GM04503 (cell line): ENCODE measurements at regions not wholly inside any gene's neighbourhood (a gene's known extent, or its start where the extent isn't known, plus 50 kb on each side); places are given as distances from the start of the nearest gene placed in this dataset.

Experiments
- DNase-seq: peaks from one replicate; pipeline ENCODE4 v3.0.0-alpha.2; 2012; ENCODE audit warnings: low read depth

DNA sequence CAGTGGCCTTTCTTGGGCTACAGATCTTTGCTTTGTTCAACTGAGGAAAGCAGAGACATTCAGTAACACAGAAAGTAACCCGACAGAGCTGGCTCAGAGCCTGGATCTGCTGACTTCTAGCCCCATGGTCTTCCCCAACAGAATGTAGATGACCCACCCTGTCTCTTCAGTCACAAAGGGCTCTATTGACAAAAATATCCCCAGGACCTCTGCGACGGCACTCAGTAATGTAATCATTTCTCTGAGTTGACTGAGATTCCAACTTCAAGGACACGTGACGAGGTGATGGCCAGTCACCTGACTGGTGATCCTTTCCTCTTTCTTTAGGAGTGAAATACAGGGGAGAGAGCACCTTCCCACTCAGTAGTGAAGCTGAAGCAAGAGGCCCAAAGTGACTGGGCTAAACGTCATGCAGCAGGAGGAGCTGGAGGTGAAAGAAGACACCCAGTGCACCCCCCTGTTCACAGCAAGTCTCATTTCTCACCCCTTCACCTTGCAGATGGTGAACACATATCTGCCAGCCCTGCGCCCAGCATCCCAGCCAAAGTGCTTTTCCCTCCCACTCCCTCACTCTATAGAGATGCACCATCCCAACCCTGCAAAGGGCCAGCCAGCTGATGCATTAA is 179.2 kb upstream of the EGLN3 start:
- no peak for DNase-seq

DNA sequence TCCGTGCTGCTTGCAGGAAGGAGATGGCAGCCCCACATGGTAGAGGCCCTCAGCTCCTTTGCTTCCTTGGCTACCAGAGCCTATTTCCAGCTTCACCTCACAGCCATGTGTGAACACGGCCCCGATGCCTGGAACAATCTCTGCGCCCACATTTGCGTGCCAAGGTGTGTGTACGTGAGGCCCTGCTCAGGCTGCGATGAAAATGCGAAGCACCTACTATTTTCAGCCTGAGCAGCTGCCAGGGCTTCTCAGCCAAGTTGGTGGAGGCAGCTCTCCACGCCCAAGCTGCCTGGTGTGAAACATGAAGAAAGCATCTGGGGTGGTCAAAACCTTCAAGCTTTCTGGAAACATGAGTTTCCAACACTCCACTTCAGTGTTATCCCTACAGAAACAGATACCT is 177.8 kb upstream of the EGLN3 start:
- DNase-seq, result no peak

DNA sequence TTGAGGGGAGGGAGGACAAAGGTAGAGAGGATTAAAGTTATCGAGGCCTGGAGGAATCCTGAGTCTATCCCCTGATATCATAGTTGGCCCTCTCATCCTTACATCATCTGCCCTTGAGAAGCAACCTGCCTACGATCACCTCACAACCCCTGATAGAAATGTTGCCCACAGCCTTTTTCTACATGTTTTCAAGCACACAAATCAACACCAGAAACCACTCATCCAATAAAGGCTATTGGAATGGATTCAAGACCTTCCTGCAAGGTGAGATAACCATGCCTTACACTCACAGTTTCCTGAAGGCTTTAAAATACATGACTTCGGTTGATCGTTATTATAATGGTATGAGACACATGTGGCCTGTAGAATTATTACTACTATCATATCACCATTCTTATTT is 175.7 kb upstream of the EGLN3 start:
- DNase-seq, result no peak

DNA sequence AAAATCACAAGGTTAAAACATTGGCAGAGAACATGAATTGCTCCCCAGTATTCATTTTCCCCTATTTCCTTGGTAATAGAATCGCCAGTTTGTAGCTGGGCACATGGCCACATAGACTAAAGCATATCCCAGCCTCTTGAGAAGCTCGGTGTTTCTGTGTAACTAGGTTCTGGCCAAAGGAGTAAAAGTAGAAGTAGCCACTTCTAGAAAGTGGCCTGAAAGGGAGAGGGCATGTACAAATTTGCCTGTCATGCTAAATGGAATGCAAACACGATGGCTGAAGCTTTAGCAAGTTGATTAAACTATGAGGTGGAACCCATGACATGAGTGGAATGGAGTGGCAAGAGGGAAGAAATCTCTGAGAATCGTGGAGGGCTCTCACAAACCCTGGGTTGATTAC is 173.7 kb upstream of the EGLN3 start:
- DNase-seq, result no peak

DNA sequence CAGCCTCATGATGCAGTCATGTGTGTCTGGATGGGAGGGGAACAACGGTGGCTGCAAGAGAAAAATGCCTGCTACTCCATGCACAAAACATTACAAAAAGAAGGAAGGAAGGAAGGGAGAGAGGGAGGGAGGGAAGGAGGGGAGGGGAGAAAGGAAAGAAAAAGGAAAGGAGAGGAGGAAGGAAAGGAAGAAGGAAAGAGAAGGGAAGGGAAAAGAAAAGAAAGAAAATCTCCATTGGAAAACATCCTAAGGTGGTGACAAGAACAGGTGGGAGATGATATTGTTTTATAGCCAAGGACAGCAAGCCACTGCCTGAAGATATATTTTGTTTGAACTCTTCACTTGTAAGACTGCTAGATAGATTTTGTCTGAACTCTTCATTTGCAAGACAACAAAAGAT is 171.8 kb upstream of the EGLN3 start:
- no peak for DNase-seq

DNA sequence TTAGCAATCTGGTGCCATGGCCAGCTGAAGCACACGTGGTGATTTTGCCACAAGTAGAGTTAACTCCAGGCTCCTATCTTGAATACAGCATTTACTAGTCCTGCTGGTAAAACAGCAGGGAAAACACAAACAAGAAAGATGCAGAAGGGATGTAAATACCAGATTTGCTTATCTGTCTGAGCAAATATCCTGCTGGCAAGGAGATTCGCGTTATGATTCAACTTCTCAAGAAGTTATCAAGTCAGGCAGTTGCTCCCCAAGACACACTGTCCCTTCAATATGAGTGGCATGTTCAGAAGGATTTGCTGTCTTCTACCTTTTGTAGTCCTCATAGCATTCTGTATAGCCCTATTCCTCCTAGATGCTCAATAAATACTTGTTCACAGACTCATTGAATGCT is 171.2 kb upstream of the EGLN3 start:
- no peak for DNase-seq

DNA sequence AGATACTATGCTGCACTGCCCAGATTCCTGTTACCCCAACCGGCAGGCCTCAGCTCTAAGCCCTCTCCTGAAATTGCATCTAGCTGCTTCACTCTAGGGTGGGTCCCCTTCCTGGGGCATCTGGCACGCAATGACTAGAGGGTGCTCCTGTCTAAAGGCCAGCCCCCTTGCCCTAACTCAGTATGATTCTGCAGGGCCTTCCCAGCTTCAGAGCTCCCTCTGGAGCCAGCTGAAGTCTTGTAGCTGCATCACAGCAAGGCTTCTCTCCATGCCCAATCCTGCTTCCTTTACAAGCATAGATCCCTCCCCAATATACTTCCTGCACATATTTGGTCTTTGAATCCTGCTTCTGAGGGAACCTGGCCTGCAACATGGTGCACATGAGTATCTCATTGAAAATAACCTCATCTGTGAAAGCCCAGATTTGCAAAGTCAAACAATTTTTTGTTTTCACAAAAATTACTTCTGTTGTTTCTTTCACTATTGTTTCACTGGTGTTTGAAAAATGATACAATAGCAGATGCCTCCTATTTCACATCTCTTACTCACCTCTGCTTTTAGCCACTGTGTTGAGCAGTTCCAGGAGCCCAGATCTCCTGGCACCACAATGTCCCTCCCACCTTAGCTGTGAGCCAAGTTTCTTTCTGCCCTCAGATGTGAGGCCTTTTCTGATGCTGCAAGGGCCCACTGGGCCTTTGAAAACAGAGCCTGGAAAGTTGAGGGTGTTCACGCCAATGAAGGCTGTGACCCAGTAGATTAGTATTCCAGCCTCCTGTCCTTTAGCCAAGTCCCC is 169.5 kb upstream of the EGLN3 start:
- no peak for DNase-seq

DNA sequence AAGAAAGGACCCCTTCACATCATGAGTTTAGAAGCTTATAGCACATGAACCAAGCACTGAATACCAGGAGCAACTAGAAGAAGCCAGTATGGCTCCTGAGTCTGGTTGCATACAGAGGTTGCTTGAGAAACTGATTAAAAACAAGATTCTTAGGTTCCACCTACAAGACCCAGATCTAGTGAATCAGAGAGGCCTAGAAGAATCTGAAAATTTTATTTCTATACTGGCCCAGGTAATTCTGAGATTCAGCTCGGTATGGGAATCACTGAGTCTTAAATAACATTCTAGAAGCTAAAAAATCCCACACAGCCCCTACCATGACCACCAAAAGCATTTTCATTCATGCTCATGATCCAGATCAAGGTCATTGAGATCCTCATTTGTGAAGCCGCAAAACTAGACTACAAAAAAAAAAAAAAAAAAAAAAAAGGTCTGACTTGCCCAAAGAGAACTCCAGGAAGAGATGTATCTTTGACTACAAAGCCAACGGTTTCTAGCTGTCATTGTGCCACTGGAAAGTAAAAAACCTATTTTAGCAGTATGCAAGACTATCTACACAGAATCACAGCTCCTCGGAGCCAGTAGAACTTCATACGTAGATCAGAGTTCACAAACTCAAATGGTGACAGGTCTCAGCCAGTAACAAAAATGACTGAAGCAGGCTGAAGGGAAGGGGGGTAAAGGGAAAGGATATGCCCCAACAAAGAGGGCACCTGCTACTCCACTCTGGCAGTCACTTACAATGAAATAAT is 168.4 kb upstream of the EGLN3 start:
- DNase-seq, result no peak

DNA sequence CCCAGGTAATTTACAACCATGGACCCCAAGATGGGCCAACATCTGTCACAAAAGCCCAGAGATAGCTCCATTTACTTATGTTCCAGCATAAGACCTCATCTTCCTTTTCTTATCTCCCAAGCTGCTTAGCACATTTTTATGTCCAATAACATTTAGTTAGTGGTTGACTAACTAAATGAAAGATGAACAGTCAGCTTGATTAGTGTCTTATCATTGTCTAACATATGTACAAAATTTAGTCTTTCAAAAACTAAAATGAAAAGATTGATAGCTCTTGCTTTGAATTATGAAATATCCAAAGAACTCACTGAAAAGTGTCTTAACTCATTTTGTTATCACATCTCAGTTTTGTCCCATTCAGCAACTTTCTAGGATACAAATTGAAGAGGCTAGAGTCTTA is 163.1 kb upstream of the EGLN3 start:
- DNase-seq, result no peak

DNA sequence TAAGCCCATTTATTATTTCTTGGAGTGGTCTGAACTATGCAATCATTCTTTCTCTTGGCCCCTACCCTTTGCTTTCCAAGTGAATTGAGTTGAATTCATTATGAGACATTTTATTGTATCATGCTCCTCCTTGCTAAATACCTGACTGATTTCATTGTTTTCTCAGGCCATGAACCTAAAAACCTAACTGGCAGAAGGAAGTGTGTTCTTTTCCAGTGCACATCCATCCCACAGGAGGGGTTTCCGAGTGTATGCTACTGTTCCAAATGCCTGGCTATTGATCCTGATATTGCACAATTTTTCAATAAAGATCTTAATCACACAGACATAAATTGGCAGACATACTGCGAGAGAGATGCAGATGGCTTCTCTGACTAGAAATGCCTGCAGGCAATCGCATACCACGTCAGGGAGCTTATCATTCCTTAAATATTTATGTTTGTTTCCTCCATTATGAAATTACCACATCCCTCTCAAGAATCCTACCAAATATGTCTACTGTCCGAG is 162.2 kb upstream of the EGLN3 start:
- peak; percentile 21 for DNase-seq

DNA sequence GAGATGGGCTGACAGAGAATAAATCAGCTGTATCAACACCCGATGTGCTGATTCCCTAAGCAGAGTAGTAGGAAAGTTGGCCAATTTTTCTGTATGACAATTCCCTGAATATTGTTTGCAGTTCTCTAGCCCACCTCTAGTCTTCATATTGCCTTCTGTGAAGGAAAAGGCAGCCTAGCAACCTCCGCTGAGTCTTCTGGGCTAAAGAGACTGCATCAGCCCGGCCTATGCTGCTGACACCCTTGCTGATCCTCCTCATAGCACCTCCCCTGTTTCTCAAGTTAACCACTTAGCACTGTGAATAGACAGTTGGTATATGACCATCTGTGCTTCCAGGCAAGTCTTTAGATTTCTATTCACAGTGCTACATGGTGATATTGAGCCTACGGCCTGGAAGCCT is 161.1 kb upstream of the EGLN3 start:
- no peak for DNase-seq

DNA sequence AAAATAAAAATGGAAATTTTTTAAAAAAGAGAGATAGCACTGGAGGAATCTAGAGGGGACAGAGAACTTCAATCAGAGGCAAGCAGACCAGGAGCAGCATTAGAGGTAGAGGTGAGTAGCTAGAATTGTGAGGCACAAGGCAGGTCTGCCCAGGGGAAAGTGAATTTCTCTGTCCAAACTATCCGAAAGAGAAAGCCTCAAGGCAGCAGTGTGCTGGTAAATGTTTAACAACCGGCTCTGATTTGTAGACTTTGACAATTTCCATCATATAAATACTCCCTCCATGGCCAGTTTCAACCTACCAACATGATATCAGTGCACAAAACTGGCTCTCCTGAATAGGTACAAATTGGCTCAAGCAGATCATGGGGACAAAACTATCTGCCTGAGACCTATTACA is 160.6 kb upstream of the EGLN3 start:
- no peak for DNase-seq

DNA sequence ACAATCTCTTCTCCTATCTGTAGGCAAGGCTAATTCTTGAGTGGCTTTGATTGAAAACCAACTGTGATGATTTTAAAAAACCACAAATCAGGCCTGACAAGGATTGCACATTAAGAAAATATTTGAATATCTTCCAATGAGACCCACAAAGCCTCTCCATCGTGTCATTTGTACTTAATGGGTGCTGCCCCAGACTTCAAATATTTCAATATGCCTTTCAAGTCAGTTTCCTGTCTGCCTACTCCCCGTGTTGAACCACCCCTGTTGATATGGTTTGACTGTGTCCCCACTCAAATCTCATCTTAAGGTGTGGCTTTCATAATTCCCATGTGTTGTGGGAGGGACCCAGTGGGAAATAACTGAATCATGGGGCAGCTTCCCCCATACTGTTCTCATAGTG is 159.7 kb upstream of the EGLN3 start:
- DNase-seq, result no peak

DNA sequence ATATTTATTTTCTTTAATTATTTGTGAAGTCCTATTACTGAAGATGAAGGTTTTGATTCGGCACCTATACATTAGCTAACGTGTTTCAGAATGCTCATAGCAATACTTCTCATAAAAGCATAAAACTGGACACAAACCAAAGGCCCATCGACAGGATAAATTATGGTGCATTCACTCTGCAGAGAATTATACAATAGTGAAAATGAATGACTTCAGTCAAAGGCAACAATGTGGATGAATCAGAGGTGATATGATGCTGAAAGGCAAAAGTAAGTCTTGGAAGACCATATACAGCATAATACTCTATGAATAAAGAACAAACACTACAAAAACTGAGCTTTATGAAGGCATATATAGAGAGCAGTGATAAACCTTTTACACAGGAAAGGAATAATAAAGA is 156.6 kb upstream of the EGLN3 start:
- no peak for DNase-seq

DNA sequence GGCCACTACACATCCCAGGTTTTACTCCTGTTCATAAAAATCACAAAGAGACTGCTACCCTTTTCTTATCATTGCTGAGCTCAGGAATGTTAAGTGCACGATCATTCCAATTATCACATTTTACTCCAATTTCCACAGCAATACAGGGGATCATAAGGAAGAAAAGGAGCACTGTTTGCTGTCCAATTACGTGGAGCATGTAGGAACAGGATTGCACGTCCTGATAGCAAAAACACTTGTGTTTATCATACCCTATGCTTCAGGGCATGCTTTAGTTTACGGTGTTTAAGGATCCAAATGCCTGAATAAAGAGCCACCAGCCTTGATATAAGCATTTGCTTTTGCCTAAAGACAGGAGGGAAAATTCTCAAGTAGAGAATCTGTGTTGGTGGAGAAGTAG is 155.4 kb upstream of the EGLN3 start:
- DNase-seq, result no peak

DNA sequence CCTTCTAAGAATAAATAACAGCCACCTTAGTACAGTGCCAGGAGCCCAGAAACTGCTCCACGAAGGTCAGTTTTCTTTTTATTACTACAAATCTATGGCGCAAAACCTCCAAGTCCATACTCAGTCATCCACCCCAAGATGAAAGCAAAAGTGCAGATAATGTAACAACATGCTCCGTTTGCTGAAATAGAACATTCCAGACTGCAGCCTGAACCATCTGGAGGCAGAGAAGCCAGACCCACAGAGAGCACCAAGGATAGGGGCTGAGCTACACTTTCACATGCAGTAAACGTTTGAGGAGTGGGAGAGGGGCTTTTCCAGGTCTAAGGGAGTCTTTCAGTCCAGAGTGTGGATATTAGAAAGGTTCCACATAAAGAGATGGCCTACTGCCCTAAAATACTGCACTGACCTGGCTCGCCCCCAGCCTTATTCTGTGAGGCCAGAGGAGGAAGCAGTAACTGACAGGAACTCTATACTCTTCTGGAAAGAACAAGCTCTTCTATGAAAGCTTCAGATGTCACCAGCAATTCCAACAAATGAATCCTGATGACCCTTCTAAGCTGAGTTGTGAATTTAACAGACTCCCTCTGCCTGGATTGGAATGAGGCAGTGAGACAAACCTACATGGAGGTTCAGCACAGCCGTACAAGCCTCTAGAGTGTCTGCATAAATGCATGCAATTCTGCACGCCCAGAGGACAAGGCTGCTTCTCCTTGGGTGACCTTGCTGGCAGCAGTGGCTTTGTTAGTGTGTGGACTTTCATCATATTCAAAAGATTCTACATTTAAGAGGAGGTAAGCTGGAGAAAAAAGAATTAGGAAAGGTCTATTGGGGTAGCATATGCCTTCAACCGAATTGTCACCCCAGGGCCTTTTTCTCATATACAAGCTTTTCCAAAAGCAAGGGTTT is 153.9 kb upstream of the EGLN3 start:
- DNase-seq, result no peak

DNA sequence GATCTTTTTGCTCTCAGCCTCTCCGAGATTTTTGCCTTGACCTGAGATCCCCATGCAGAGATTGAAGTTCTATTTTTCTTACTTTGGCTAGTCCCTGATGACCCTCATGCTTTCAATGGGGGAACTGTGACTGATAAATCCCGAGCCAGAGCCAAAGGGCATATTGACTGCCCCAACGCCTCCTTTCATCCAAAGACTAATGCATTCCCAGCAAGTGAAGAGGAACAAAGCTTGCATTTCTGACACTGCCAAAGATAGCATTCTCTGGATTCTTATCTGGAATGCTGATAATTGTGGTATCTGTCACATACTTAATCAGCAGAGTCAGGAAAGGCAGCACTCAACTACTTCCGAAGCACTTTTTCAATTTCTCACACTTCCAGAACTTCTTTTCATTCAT is 152.3 kb upstream of the EGLN3 start:
- DNase-seq, result no peak

DNA sequence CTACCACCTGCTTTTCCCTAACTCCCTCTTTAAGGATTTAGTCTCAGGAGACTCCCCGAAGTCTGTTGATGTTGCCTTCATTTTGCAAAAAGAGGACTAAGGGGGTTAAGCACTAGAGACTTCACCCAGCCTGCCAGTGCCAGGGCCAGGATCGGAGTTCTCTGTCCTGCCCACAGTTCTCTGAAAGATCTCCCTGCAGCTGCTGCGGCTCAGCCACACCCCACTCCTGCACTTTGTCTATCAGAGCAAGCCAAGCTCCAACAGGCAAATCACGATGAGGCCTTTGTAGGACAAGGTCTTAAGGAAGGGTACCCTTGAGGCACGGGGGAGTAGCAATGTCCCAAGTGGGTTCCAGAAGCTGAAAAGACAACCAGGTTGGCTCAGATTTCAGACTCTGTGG is 148.8 kb upstream of the EGLN3 start:
- DNase-seq, result no peak

DNA sequence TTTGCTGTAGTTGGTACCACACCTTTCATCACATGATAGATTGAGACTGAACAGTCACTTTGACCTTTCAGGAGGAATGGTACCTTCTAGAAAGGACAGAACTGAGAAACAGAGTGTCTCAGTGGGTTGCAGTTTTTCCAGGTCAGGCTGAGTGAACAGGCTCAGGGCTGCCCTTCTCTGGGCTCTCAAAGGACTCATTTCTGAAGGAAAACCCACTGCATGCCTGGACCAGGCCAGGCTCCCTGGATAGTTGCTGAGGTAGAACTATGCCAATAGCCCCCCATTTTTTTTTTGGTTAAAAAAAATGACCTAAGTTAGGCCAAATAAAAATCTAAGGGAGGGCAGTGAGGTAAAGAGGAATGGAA is 148.1 kb upstream of the EGLN3 start:
- no peak for DNase-seq

DNA sequence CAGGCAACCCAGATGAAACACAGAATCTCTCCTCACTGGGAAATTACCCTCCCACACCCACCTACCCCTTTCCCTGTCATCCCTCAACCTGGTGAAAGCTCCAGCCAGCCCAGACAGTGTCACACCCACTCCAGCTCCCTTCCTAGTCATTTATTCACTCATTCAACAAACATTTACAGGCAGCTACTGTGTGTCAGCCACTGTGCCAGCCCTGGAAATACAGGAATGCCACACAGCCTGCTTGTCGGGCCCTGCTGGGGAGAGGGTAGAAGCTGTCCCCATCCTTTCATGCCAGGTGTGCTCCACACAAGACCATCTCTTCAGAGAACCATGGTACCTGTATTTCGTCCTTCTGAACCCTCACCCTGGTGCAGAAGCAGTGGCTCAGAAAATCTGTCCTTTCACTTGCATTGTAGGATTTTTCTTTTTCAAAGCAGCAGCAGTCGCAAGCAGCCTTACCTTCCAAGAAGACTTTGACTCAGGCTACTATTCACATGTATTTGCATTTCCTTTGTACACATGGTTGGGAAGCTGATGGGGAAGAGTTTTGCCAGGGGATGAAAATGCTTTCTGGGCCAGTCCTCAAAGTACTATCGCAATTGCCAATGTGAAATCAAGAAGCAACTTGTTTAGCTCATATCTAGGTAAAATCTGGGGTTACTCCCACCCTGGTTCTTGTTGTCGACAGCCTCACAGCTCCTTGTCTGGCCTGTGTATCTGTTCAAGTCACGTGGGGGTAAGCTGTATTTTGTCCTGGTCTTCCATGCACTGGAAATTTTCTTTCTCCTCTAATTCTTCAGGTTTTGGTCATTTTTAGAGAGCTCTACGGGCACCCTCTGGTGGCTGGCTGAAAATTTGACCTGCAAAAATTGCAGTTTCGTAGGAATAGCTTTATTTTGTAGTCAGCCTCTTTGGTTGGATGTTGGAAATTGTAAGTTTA is 147.4 kb upstream of the EGLN3 start:
- DNase-seq, result no peak

DNA sequence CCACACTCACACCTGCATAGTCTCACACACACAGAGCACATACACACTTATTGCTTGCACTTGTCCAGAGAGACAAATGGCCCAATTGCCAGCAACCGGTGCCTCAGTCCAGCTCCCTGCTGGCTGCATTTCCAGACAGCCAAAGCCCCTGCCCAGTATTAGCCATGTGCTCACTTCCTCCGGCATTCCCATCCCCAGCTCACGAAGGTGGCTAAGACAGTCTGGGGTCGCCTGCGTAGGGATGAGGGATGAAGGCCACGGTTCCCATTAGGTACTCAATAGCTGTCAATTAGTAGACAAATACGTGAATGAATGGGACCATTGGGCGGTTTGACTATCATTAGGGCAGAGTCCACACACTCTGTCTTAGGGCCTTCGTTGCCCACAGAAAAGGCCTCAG is 146.8 kb upstream of the EGLN3 start:
- no peak for DNase-seq
